Ectodermal cell (in vitro differentiated cells): ENCODE measurements at regions not wholly inside any gene's neighbourhood (a gene's known extent, or its start where the extent isn't known, plus 50 kb on each side); places are given as distances from the start of the nearest gene placed in this dataset.

Source experiments
- H3K27ac ChIP-seq: 2 replicates; pipeline ENCODE4 v1.7.0; 2013; ENCODE audit warnings: mild to moderate bottlenecking, low read depth, low read length; ENCODE audit not compliant: insufficient read depth, poor library complexity, severe bottlenecking
- H3K27me3 ChIP-seq: 2 replicates; pipeline ENCODE4 v1.7.0; 2013; ENCODE audit warnings: mild to moderate bottlenecking, low read length; ENCODE audit not compliant: insufficient read depth, control insufficient read depth, poor library complexity, severe bottlenecking
- H3K36me3 ChIP-seq: one replicate; pipeline ENCODE4 v1.7.0; 2013; ENCODE audit warnings: low read length; ENCODE audit not compliant: control insufficient read depth, insufficient read depth
- H3K4me1 ChIP-seq: one replicate; pipeline ENCODE4 v1.7.0; 2013; ENCODE audit warnings: low read length; ENCODE audit not compliant: control insufficient read depth, insufficient read depth
- H3K4me3 ChIP-seq: 2 replicates; pipeline ENCODE4 v1.7.0; 2013; ENCODE audit warnings: low read depth, low read length, control low read depth; ENCODE audit not compliant: insufficient read depth
- H3K9me3 ChIP-seq: 2 replicates; pipeline ENCODE4 v1.7.0; 2013; ENCODE audit warnings: mild to moderate bottlenecking, low read length, moderate library complexity; ENCODE audit not compliant: control insufficient read depth
- WGBS, 2 experiments: methylation state at CpG; one replicate each; pipeline ENCODE4 v1.1.7; 2013; ENCODE audit warnings: missing lambda C conversion rate in 2 of 2; 5-methylcytosine and 5-hydroxymethylcytosine counted together

DNA sequence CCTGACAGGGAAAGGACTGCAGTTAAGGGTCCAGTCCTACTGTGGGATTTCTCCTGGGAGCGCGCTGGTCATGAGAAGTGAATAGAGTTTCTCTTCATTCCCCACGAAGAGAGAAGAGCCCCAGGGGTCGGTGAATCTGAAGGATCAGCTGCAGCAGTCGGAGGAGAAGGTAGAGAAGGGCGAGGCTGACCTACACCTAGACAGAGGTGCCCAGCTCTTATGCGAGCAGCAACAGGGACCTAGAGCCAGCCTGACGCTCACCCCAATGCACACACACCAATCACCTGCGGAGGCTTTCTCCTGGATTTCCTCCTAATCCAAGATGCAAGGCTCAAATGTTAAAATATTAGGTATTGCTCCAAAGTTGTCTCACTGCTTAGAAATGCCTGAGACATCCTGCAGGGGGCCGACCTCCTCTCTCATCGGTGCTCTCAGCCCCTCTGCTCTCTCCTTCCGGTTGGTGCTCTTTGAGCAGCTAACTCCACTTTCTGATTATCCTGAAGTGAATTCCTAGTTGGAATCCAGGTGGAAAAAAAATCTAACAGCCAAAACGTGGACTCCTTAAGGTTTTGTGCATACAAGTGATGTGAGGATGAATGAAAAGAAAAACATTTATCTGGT is 176.4 kb downstream of the AHR start:
- Histone ChIP-seq H3K27ac (no peak overlapping the region), H3K36me3 (no peaks in the 10 kb centered on the region), H3K4me3 (no peak overlapping the region), H3K4me1 (no peaks in the 10 kb centered on the region), H3K9me3 (no peaks in the 10 kb centered on the region), H3K27me3 (no peaks in the 10 kb centered on the region)
- 83 to 89% methylated on average over 12 to 13 of the region's 13 CpGs for WGBS, 2 experiments

DNA sequence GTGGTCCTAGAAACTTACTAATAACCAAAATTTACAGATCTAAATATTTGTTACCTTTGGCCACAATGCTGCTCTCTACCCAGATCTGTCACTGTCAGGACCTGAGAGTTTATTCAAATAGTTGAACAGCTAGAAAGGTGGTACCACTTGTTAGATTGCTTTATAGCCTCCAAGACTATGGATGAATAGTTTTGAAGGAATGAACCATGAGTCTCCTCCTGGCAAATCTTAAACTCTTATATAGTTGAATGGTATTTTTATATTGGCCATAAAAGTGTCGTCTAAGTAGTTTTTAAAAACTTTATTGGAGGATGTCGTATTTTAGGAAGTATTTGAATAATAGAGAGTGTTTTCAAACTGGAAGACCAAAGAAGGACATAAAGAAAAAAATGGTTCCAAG is 178.7 kb downstream of the AHR start:
- H3K4me3 ChIP-seq, result no peak overlapping the region
- no peaks in the 10 kb centered on the region for H3K36me3 ChIP-seq
- H3K27me3 ChIP-seq, result no peaks in the 10 kb centered on the region
- 93% methylated on average over 2 of the region's 2 CpGs for WGBS, 2 experiments
- no peak overlapping the region for H3K27ac ChIP-seq
- no peaks in the 10 kb centered on the region for H3K4me1 ChIP-seq
- H3K9me3 ChIP-seq, result no peaks in the 10 kb centered on the region

DNA sequence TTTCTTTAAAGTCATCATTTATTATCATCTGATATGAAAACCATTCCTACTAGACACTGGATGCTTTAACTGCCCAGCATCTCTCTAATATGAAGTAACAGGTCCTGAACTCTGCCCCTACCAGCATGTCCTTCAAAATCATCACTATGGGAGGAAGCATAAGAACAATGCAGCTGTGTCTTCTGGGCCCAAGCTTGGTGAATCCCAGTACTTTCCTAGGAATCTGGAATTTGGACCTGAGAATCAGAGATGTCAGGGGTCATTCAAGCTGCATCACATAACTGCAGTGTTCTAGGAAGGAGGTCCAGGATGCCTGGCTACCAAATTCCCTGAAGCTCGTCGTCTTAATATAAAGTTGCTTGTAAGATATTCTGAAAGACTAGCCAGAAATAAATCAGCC is 182.7 kb downstream of the AHR start:
- no peaks in the 10 kb centered on the region for H3K9me3 ChIP-seq
- WGBS, 2 experiments, result 100% methylated on average over 2 of the region's 2 CpGs
- no peaks in the 10 kb centered on the region for H3K4me1 ChIP-seq
- no peaks in the 10 kb centered on the region for H3K27me3 ChIP-seq
- no peaks in the 10 kb centered on the region for H3K36me3 ChIP-seq
- no peak overlapping the region for H3K27ac ChIP-seq
- H3K4me3 ChIP-seq, result no peak overlapping the region

DNA sequence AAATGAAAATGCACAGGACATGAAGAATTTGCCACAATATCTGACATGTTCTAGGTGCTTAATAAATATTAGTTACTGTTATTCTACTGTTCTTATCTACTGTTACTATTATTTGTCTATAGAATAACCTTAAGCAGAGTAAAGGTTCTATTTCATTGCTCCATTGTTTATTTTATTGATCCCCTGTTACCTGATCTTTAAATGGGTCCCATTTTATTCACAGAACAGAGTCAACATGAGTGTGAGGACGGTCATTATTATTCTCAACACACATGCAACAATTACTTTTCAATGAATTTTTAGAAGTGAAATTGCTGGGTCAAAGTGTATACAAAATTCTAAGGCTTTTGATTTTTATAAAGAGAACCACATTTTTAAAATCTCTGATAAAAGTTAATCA is 186.9 kb downstream of the AHR start:
- no peak overlapping the region for H3K4me3 ChIP-seq
- H3K9me3 ChIP-seq, result no peaks in the 10 kb centered on the region
- no peak overlapping the region for H3K27ac ChIP-seq
- H3K36me3 ChIP-seq, result no peaks in the 10 kb centered on the region
- no peaks in the 10 kb centered on the region for H3K27me3 ChIP-seq
- no peaks in the 10 kb centered on the region for H3K4me1 ChIP-seq
- WGBS, 2 experiments, result no CpG with 5 or more reads among the region's 1 CpG

DNA sequence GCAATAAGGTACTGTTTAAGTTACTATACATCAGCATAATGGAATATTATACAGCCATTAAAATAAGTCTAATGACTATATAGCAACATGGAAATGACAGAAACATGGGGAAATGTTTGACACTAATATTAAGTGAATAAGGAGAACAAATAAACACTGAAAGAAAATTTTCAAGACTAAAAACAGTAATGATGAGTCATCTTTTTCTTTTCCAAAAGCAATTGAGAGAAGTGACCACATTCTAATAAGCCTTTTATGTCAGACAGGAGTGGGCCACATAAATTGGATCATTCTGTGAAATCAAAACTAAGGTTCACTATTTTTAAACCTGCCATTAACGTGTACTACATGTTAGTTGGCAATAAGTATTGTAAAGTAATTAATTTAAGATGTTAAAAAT is 187.5 kb downstream of the AHR start:
- H3K27ac ChIP-seq, result no peak overlapping the region
- H3K4me3 ChIP-seq, result no peak overlapping the region
- no CpG with 5 or more reads among the region's 1 CpG for WGBS, 2 experiments
- H3K27me3 ChIP-seq, result no peaks in the 10 kb centered on the region
- H3K4me1 ChIP-seq, result no peaks in the 10 kb centered on the region
- no peaks in the 10 kb centered on the region for H3K36me3 ChIP-seq
- no peaks in the 10 kb centered on the region for H3K9me3 ChIP-seq

DNA sequence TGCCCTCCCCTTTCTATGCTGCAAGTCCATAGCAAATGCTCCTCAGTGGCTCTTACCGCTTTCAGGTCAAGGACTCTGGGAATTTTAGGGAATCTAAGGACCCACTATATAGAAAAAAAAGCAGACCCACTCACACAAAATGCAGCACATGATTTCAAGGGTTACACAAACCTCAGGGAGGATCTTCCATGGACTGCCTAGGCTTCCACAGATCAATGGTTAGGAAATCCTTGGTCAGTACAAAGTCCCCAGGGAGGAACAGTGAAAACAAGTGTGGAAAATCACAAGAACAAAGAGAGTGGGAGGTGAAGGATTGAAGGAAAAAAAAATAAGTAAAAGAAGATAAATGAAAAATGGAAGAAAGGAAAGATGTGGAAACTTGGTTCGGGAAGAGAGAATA is 188.4 kb downstream of the AHR start:
- no peaks in the 10 kb centered on the region for H3K4me1 ChIP-seq
- 89 to 96% methylated on average over 2 of the region's 2 CpGs for WGBS, 2 experiments
- no peaks in the 10 kb centered on the region for H3K27me3 ChIP-seq
- H3K27ac ChIP-seq, result no peak overlapping the region
- no peaks in the 10 kb centered on the region for H3K9me3 ChIP-seq
- H3K4me3 ChIP-seq, result no peak overlapping the region
- no peaks in the 10 kb centered on the region for H3K36me3 ChIP-seq

DNA sequence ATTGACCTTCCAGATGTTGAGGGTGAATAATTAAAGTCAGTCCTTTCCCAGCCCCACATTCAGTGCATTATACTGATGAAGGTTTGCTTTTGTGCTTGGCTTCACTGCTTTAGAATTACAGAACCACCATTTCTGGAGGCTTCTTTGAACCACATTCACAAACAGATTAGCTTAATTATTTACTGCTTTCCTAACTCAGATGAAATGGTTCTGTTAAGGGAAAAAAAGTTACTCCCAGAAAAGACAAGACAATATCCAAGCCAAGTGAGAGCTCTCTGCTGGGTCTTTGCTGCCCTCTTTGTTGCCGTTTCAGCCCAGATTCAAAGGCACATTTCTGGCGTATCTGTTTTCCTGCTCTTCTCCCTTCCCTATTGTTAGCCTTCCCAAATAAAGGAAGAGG is 188.9 kb downstream of the AHR start:
- 59 to 70% methylated on average over 2 of the region's 2 CpGs for WGBS, 2 experiments

DNA sequence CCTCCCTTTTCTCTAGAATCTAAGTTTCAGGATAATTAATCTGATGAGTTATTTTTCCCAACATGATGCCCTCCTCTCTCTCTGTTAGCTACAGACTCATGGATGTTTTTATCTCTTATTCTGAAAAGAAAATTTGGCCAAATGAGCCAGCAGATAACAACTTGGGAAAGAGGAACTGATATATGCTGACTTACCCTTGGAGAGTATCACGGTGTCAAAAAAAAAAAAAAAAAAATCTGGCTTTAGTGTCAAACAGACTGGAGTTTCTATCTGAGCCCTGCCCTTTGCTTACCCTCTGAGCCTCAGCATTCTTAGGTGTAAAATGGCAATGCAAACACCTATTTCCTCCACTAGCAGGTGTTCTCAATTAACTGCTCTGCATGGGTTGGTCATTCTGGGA is 190.4 kb downstream of the AHR start:
- Histone ChIP-seq H3K27ac (no peak overlapping the region), H3K9me3 (no peaks in the 10 kb centered on the region), H3K36me3 (no peaks in the 10 kb centered on the region), H3K4me3 (no peak overlapping the region), H3K4me1 (no peaks in the 10 kb centered on the region), H3K27me3 (no peaks in the 10 kb centered on the region)
- 94 to 95% methylated on average over 1 of the region's 1 CpG for WGBS, 2 experiments

More for the DNA sequence above, 188.9 kb downstream of the AHR start:
- Histone ChIP-seq H3K36me3 (no peaks in the 10 kb centered on the region), H3K27me3 (no peaks in the 10 kb centered on the region), H3K4me3 (no peak overlapping the region), H3K4me1 (no peaks in the 10 kb centered on the region), H3K9me3 (no peaks in the 10 kb centered on the region), H3K27ac (no peak overlapping the region)

DNA sequence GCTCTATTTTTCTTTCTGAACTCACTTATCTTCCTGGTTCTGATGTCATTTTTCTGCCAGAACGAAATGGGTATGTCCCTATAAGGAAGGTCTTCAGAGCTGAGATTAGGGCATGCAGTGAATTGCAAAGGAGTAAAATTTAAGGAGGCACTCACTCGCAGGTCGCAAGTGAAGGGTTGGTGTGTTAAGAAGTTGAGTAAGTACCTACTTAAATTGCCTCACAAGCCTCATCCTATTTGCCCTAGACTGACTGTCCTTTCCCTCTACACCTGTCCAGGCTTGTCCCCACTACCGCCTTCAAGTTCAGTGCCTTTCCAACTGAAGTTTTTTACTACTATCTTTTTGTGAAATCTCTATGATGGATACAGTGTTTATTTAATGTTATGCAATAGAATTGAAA is 191.5 kb downstream of the AHR start:
- H3K9me3 ChIP-seq, result no peaks in the 10 kb centered on the region
- no peaks in the 10 kb centered on the region for H3K36me3 ChIP-seq
- H3K27me3 ChIP-seq, result no peaks in the 10 kb centered on the region
- no peak overlapping the region for H3K27ac ChIP-seq
- WGBS, 2 experiments, result 95 to 97% methylated on average over 3 to 4 of the region's 4 CpGs
- no peaks in the 10 kb centered on the region for H3K4me1 ChIP-seq
- H3K4me3 ChIP-seq, result no peak overlapping the region

DNA sequence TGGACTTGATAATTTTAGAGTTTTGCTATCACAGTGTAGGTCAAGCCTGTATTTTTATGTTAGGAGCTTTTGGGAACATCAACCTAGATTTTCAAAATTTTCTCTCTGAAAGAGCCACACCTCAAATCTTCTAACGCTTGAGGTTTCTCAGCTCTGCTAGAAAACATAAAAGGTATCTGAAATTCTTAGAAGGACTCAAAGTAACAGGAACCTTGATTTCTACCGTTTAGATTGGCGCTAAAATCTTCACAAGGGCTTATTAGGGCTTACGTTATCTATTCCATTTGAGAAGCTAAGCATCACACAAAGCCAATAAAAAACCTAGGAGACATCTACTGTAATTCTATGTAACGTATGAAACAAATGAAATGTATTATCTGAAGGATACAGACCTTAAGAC is 192.4 kb downstream of the AHR start:
- H3K27ac ChIP-seq, result no peak overlapping the region
- no peak overlapping the region for H3K4me3 ChIP-seq
- H3K4me1 ChIP-seq, result no peaks in the 10 kb centered on the region
- WGBS, 2 experiments, result 96 to 97% methylated on average over 4 to 5 of the region's 5 CpGs
- no peaks in the 10 kb centered on the region for H3K36me3 ChIP-seq
- H3K27me3 ChIP-seq, result no peaks in the 10 kb centered on the region
- no peaks in the 10 kb centered on the region for H3K9me3 ChIP-seq

DNA sequence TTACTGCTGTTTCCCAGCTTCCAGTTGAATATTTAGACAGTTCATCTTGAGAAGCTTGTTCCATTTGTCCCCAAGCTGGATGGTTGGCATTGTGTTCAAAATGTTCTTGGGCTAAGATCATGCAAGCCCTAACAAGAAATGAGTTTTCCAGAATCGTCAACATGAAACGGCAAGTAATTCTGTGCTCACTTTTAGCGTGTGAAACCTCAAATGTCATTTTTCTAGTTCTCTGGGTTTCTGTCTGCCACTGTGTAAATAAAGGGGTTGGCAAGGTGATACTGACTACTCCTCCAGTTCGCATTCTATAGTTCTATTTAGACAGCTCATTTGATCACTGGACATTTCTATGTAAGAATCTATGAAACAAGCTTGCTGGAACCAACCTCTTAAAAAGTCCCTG is 194.0 kb downstream of the AHR start:
- Histone ChIP-seq H3K4me1 (no peaks in the 10 kb centered on the region), H3K36me3 (no peaks in the 10 kb centered on the region), H3K4me3 (no peak overlapping the region), H3K27me3 (no peaks in the 10 kb centered on the region), H3K27ac (no peak overlapping the region), H3K9me3 (no peaks in the 10 kb centered on the region)
- WGBS, 2 experiments, result 97 to 99% methylated on average over 4 of the region's 4 CpGs
